Globus pallidus (tissue), 1 donor: ENCODE measurements at regions not wholly inside any gene's neighbourhood (a gene's known extent, or its start where the extent isn't known, plus 50 kb on each side); places are given as distances from the start of the nearest gene placed in this dataset.

Source experiments
- DNase-seq: peaks from one replicate; pipeline ENCODE4 v3.0.0-alpha.2; 2015; ENCODE audit warnings: low spot score

- no peak for DNase-seq
Measured at GRCh38 chrX:45743906-45744625, 543.4 kb upstream of the DIPK2B start.

DNA sequence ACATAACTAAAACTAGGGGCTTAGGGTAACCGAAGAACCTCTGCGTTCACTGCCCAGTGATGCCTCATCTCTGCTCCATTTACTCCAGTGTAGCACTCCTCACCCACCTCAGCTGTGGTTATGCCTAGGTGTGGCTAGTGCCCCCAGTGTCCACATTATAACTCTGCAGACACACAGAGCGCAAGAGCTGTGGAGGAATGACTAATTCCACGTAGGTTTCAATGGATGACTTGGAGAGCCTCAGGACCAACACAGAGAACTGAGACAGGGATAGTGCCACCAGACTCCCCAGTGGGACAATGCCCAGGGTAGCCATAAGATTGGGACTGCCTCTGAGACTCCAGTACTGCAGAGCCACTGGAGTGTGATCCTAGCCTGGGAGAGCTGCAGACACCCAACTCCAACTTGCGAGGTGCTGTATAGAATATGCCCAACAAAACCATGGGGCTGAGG lies 542.4 kb upstream of the DIPK2B start:
- no peak for DNase-seq

- no peak for DNase-seq
Measured at GRCh38 chrX:45740291-45740690, 539.6 kb upstream of the DIPK2B start.

GRCh38 chrX:45735571-45735970 lies 534.9 kb upstream of the DIPK2B start:
- no peak for DNase-seq

GRCh38 chrX:45731448-45731847 lies 530.8 kb upstream of the DIPK2B start:
- DNase-seq, result no peak

- no peak for DNase-seq
Measured at GRCh38 chrX:45727761-45728160, 527.1 kb upstream of the DIPK2B start.

DNA sequence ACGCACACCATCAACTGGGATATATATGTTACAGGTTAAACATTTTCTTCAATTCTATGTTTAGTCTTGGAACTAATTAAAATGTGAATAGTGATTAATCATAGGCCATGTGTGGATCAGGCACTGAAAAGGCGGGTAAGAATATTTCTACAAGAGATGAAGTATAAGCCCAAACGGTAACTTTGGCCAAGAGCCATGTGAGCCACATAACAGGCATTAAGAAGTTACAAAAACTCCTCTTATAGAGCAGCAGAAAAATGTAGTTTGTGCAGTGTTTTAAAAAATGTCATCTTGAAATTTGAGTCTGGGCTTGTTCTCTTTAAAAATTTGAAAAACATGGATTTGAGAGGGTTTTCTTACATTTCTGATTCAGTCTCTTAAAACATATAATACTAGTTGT lies 521.8 kb upstream of the DIPK2B start:
- DNase-seq, result no peak

DNA sequence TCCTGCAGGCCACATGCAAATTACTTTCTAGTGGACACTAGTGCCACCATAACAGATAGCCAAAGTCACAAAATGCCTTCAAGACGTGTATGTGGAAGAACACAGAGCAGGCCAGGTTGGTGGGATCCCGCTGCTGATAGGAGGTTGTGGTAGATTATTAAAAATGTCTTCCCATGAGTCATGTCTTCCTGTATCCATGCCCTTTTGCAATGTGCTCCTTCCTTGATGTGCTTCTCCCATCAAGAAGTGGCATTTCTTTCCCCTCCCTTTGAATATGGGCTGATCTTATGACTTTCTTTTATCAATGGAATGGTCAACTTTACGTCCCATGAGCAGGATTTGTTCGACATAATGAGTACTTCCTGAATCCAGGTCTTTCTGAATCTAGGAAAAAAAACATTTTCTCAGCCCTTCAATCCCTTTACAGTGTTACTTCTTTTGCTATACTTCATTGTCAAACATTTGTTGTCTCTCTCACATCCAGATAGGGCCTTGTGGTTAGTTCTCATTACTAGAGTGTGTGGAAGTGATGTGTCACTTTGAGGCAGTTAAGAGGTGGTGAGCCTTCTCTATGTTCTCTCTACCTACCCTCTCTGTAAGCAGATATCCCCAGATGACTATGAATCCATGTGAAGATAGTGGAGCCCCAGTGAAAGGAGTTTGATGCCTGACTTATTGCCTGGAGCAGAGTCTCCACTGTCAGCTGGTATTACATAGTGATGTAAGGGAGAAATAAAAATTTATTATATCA lies 519.2 kb upstream of the DIPK2B start:
- DNase-seq, result no peak

GRCh38 chrX:45718676-45719075 lies 518.0 kb upstream of the DIPK2B start:
- DNase-seq, result no peak

DNA sequence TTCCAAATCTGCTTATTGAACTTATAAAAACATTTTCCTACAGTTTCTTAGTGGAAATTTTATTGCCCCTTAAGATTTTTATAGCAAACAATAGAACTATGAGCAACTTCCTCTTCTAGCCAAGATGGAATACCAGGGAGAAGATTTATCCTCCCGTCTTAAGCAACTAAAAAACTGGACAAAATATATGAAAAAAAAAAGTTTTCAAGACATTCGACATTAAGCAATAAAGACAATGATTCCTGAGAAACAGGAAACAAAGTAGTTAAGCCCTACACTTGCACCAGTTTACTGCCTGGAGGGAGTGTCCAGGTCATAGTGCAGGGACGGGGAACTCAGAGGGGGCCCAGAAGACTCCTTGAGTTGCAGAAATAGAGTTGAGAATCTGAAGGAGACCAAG lies 516.1 kb upstream of the DIPK2B start:
- no peak for DNase-seq

GRCh38 chrX:45715748-45716147 lies 515.1 kb upstream of the DIPK2B start:
- no peak for DNase-seq

- DNase-seq, result peak; percentile 2
Measured at GRCh38 chrX:45714866-45715265, 514.2 kb upstream of the DIPK2B start.

GRCh38 chrX:45712067-45712466 lies 511.4 kb upstream of the DIPK2B start:
- no peak for DNase-seq

DNA sequence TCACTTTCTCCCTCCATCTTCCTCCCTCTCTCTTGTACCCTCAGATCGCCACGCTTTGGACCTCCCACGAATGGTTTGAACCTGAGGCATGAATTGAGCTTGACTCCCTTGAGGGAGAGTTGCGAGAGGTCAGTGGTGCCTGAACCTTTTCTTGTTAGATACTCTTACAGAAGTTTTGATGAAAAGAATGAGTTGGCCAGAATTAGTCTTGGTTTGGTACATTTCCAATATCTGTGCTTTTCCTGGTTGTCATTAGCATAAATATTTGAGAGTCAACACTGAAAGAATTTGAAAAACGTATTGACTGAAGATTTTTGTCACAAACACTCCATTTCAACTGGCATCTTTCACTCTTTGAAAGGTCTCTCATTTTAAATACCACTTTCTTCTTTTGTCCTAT lies 510.6 kb upstream of the DIPK2B start:
- DNase-seq, result no peak

- DNase-seq, result no peak
Measured at GRCh38 chrX:45710081-45710801, 509.6 kb upstream of the DIPK2B start.

DNA sequence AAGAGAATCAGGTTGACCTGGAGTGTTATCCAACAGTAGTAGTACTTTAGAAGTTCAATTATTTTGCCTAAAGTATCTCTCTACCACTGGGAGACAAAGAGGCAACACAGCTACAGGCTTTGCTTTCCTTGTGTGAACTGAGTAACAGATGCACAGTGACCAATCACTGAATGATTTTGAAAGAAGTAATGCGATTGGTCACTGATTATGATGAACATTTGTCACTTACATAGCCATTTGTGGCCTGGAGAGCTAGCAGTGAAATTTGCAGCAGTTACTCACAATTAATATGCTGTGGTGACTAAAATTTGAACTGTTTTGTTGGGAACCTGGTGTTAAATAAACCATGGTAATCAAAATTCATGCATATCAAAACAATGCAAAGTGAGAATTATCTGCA lies 508.7 kb upstream of the DIPK2B start:
- no peak for DNase-seq

GRCh38 chrX:45699158-45699557 lies 498.5 kb upstream of the DIPK2B start:
- no peak for DNase-seq

GRCh38 chrX:45697591-45697990 lies 496.9 kb upstream of the DIPK2B start:
- DNase-seq, result no peak

GRCh38 chrX:45696736-45697135 lies 496.1 kb upstream of the DIPK2B start:
- no peak for DNase-seq

DNA sequence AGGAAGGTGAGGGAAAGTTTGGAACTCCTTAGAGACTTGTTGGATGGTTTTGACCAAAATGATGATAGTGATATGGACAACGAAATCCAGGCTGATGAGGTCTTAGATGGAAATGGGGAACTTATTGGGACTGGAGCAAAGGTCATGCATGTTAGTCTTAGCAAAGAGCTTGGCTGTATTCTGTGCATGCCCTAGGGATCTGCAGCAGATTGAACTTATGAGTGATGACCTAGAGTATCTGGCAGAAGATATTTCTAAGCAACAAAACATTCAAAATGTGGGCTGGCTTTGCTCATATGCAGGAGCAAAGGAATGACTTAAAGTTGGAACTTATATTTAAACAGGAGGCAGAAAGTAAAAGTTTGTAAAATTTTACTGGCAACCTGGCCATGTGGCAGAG lies 489.3 kb upstream of the DIPK2B start:
- DNase-seq, result no peak

- DNase-seq, result no peak
Measured at GRCh38 chrX:45683914-45684313, 483.2 kb upstream of the DIPK2B start.

DNA sequence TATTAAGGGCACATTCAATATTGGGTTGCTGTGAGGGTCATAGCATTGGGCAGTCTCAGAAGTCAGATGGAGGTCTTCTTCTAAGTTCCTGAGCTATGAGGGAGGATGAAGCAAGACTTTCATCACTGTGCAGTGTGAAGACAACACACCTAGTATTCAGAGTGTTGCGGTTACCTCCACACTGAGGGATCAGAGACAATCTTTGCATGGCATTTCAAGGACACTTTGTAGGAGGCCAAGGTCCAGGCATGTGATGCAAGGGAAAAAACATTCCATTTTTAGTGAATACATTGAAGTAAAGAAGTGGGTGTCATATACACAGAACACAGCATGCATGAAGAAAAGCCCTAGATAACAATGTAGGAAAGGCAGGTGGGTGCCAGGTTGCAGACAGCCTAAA lies 481.2 kb upstream of the DIPK2B start:
- no peak for DNase-seq
